IMR-90 (cell line): ENCODE measurements at regions not wholly inside any gene's neighbourhood (a gene's known extent, or its start where the extent isn't known, plus 50 kb on each side); places are given as distances from the start of the nearest gene placed in this dataset.

Experiments
- CEBPB ChIP-seq: IDR thresholded peaks from 2 replicates; pipeline ENCODE4 v1.6.1; 2012; ENCODE audit warnings: low read depth, low read length, improper control_type of control experiment
- CHD1 ChIP-seq: IDR thresholded peaks from 2 replicates; pipeline ENCODE4 v1.6.1; 2012; ENCODE audit warnings: low read depth, low read length, improper control_type of control experiment
- ELK1 ChIP-seq: fragments of 150-350 bp; IDR thresholded peaks from 2 replicates; pipeline ENCODE4 v1.6.1; 2016; ENCODE audit warnings: low read depth, mild to moderate bottlenecking, low read length, moderate library complexity, borderline replicate concordance
- FOS ChIP-seq: fragments of 150-350 bp; IDR thresholded peaks from 2 replicates; pipeline ENCODE4 v1.6.1; 2016; ENCODE audit warnings: low read depth, low read length
- MAFK ChIP-seq: IDR thresholded peaks from 2 replicates; pipeline ENCODE4 v1.6.1; 2012; ENCODE audit warnings: low read depth, low read length, improper control_type of control experiment
- MXI1 ChIP-seq: IDR thresholded peaks from 2 replicates; pipeline ENCODE4 v1.6.1; 2012; ENCODE audit warnings: low read depth, mild to moderate bottlenecking, low read length, moderate library complexity, borderline replicate concordance
- NFE2L2 ChIP-seq: fragments of 150-350 bp; IDR thresholded peaks from 2 replicates; pipeline ENCODE4 v1.6.1; 2016; ENCODE audit warnings: low read depth, mild to moderate bottlenecking, low read length
- POLR2A ChIP-seq: IDR thresholded peaks from 2 replicates; pipeline ENCODE4 v1.6.1; 2012; ENCODE audit warnings: mild to moderate bottlenecking, low read depth, low read length
- RAD21 ChIP-seq: IDR thresholded peaks from 2 replicates; pipeline ENCODE4 v1.6.1; 2012; ENCODE audit warnings: low read length, improper control_type of control experiment
- RCOR1 ChIP-seq: IDR thresholded peaks from 2 replicates; pipeline ENCODE4 v1.6.1; 2012; ENCODE audit warnings: mild to moderate bottlenecking, low read length, improper control_type of control experiment; ENCODE audit not compliant: insufficient replicate concordance
- RFX5 ChIP-seq: IDR thresholded peaks from 2 replicates; pipeline ENCODE4 v1.8.0; 2012; ENCODE audit warnings: low read depth, mild to moderate bottlenecking, low read length, moderate library complexity
- SMC3 ChIP-seq: fragments of 150-350 bp; IDR thresholded peaks from 2 replicates; pipeline ENCODE4 v1.6.1; 2016; ENCODE audit warnings: low read depth, mild to moderate bottlenecking, antibody characterized with exemption, low read length, moderate library complexity
- USF2 ChIP-seq: fragments of 150-350 bp; IDR thresholded peaks from 2 replicates; pipeline ENCODE4 v1.6.1; 2017; ENCODE audit warnings: mild to moderate bottlenecking, antibody characterized with exemption, low read length, low read depth
- TF ChIP-seq, protein P1 (sequence below): conservative IDR thresholded peaks from 2 replicates; pipeline ENCODE4 v1.5.1; 2012; ENCODE audit warnings: mild to moderate bottlenecking, low read depth, low read length, improper control_type of control experiment

- TF ChIP-seq, protein P1, sequence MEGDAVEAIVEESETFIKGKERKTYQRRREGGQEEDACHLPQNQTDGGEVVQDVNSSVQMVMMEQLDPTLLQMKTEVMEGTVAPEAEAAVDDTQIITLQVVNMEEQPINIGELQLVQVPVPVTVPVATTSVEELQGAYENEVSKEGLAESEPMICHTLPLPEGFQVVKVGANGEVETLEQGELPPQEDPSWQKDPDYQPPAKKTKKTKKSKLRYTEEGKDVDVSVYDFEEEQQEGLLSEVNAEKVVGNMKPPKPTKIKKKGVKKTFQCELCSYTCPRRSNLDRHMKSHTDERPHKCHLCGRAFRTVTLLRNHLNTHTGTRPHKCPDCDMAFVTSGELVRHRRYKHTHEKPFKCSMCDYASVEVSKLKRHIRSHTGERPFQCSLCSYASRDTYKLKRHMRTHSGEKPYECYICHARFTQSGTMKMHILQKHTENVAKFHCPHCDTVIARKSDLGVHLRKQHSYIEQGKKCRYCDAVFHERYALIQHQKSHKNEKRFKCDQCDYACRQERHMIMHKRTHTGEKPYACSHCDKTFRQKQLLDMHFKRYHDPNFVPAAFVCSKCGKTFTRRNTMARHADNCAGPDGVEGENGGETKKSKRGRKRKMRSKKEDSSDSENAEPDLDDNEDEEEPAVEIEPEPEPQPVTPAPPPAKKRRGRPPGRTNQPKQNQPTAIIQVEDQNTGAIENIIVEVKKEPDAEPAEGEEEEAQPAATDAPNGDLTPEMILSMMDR: no peak
- no peak for TF ChIP-seq NFE2L2
- no peak for TF ChIP-seq RCOR1
- no peak for TF ChIP-seq MAFK
- TF ChIP-seq POLR2A: no peak
- no peak for TF ChIP-seq FOS
- no peak for TF ChIP-seq RFX5
- TF ChIP-seq ELK1: no peak
- TF ChIP-seq USF2: no peak
- no peak for TF ChIP-seq CHD1
- no peak for TF ChIP-seq CEBPB
- no peak for TF ChIP-seq RAD21
- TF ChIP-seq SMC3: no peak
- TF ChIP-seq MXI1: no peak
Measured at GRCh38 chr2:183541766-183542165, 417.5 kb downstream of the NUP35 start.
